Endodermal cell (in vitro differentiated cells): ENCODE measurements at regions not wholly inside any gene's neighbourhood (a gene's known extent, or its start where the extent isn't known, plus 50 kb on each side); places are given as distances from the start of the nearest gene placed in this dataset.

ENCODE experiments used
- DNase-seq: peaks from one replicate; pipeline ENCODE4 v3.0.0-alpha.2; 2017
- H3K27ac ChIP-seq: 2 replicates; pipeline ENCODE4 v1.5.1; 2013; ENCODE audit warnings: mild to moderate bottlenecking, low read depth, low read length, moderate library complexity
- H3K27me3 ChIP-seq: 2 replicates; pipeline ENCODE4 v1.6.1; 2013; ENCODE audit warnings: mild to moderate bottlenecking, low read length, moderate library complexity; ENCODE audit not compliant: insufficient read depth, control insufficient read depth, poor library complexity, severe bottlenecking
- H3K36me3 ChIP-seq: 2 replicates; pipeline ENCODE4 v1.7.0; 2013; ENCODE audit warnings: mild to moderate bottlenecking, low read length, moderate library complexity; ENCODE audit not compliant: control insufficient read depth, insufficient read depth
- H3K4me1 ChIP-seq: one replicate; pipeline ENCODE4 v1.7.0; 2013; ENCODE audit warnings: low read length; ENCODE audit not compliant: control insufficient read depth, insufficient read depth
- H3K4me3 ChIP-seq: 2 replicates; pipeline ENCODE4 v1.5.1; 2013; ENCODE audit warnings: mild to moderate bottlenecking, low read length, moderate library complexity
- H3K9ac ChIP-seq: 2 replicates; pipeline ENCODE4 v1.6.1; 2013; ENCODE audit warnings: mild to moderate bottlenecking, low read length, moderate library complexity; ENCODE audit not compliant: poor library complexity, severe bottlenecking; ENCODE audit errors: extremely low read depth
- H3K9me3 ChIP-seq: 2 replicates; pipeline ENCODE4 v1.6.1; 2013; ENCODE audit warnings: mild to moderate bottlenecking, low read length, moderate library complexity; ENCODE audit not compliant: control insufficient read depth
- H3K27ac Mint-ChIP-seq: 2 replicates; pipeline ENCODE4 v1.8.0; 2020; ENCODE audit warnings: mixed read lengths
- H3K27me3 Mint-ChIP-seq: 2 replicates; pipeline ENCODE4 v1.8.0; 2021; ENCODE audit warnings: mild to moderate bottlenecking, mixed read lengths; ENCODE audit not compliant: insufficient read depth
- H3K36me3 Mint-ChIP-seq: 2 replicates; pipeline ENCODE4 v1.8.0; 2020; ENCODE audit warnings: low read depth, mixed read lengths
- H3K4me1 Mint-ChIP-seq: 2 replicates; pipeline ENCODE4 v1.8.0; 2020; ENCODE audit warnings: mixed read lengths
- H3K4me3 Mint-ChIP-seq: 2 replicates; pipeline ENCODE4 v1.8.0; 2020; ENCODE audit warnings: mild to moderate bottlenecking, moderate library complexity, mixed read lengths
- H3K9me3 Mint-ChIP-seq: 2 replicates; pipeline ENCODE4 v1.8.0; 2020; ENCODE audit warnings: mild to moderate bottlenecking, mixed read lengths
- CTCF ChIP-seq: fragments of 200-600 bp; sonication (generic); conservative IDR thresholded peaks from 2 replicates; pipeline ENCODE4 v1.5.0; 2021; ENCODE audit warnings: antibody characterized with exemption, mild to moderate bottlenecking
- WGBS, 2 experiments: methylation state at CpG; one replicate each; pipeline versions ENCODE4 v1.1.5 to v1.1.7; 2013; ENCODE audit warnings: missing lambda C conversion rate in 2 of 2, mixed read lengths in 1 of 2; ENCODE audit not compliant: insufficient coverage in 1 of 2, insufficient read length in 1 of 2; 5-methylcytosine and 5-hydroxymethylcytosine counted together

- Histone ChIP-seq H3K36me3 (no peaks in the 10 kb centered on the region), H3K27me3 (no peaks in the 10 kb centered on the region), H3K4me1 (no peaks in the 10 kb centered on the region), H3K27ac (no peak overlapping the region), H3K4me3 (no peak overlapping the region), H3K9ac (no peak overlapping the region), H3K9me3 (no peaks in the 10 kb centered on the region)
- H3K27me3 Mint-ChIP-seq: peaks cover 2% of the 10 kb centered on the region
- no peaks in the 10 kb centered on the region for H3K36me3 Mint-ChIP-seq
- WGBS, 2 experiments: 92 to 95% methylated on average over 2 of the region's 2 CpGs
- no peaks in the 10 kb centered on the region for H3K4me1 Mint-ChIP-seq
- no peak for DNase-seq
- no peak overlapping the region for H3K27ac Mint-ChIP-seq
- no peak overlapping the region for H3K4me3 Mint-ChIP-seq
- no peak for TF ChIP-seq CTCF
- peaks cover 33% of the 10 kb centered on the region for H3K9me3 Mint-ChIP-seq
Observed at GRCh38 chr6:67292169-67292568, 1342.9 kb upstream of the ADGRB3 start.

GRCh38 chr6:67287566-67287965 is 1347.5 kb upstream of the ADGRB3 start:
- Histone ChIP-seq H3K4me3 (no peak overlapping the region), H3K36me3 (no peaks in the 10 kb centered on the region), H3K9ac (no peak overlapping the region), H3K27ac (no peak overlapping the region), H3K9me3 (no peaks in the 10 kb centered on the region), H3K4me1 (no peaks in the 10 kb centered on the region), H3K27me3 (no peaks in the 10 kb centered on the region)
- no peak for TF ChIP-seq CTCF
- DNase-seq: no peak
- H3K27me3 Mint-ChIP-seq: peaks cover 2% of the 10 kb centered on the region
- H3K36me3 Mint-ChIP-seq: no peaks in the 10 kb centered on the region
- H3K9me3 Mint-ChIP-seq: peaks cover 17% of the 10 kb centered on the region
- H3K27ac Mint-ChIP-seq: no peak overlapping the region
- no peaks in the 10 kb centered on the region for H3K4me1 Mint-ChIP-seq
- H3K4me3 Mint-ChIP-seq: no peak overlapping the region

GRCh38 chr6:67285770-67286495 is 1349.1 kb upstream of the ADGRB3 start:
- Histone ChIP-seq H3K27me3 (no peaks in the 10 kb centered on the region), H3K27ac (no peak overlapping the region), H3K9me3 (no peaks in the 10 kb centered on the region), H3K9ac (no peak overlapping the region), H3K4me1 (no peaks in the 10 kb centered on the region), H3K4me3 (no peak overlapping the region), H3K36me3 (no peaks in the 10 kb centered on the region)
- DNase-seq: no peak
- Mint-ChIP-seq H3K27ac (no peak overlapping the region), H3K4me3 (no peak overlapping the region), H3K27me3 (peaks cover 2% of the 10 kb centered on the region), H3K4me1 (no peaks in the 10 kb centered on the region), H3K36me3 (no peaks in the 10 kb centered on the region), H3K9me3 (peaks cover 17% of the 10 kb centered on the region)
- TF ChIP-seq CTCF: no peak
